IPS-18c (cell line): ENCODE measurements at regions not wholly inside any gene's neighbourhood (a gene's known extent, or its start where the extent isn't known, plus 50 kb on each side); places are given as distances from the start of the nearest gene placed in this dataset.

ENCODE experiments used
- H3K4me3 ChIP-seq: 2 replicates; pipeline ENCODE4 v1.7.0; 2013; ENCODE audit warnings: low read depth, mild to moderate bottlenecking, low read length, moderate library complexity; ENCODE audit not compliant: insufficient read depth
- H3K9me3 ChIP-seq: one replicate; pipeline ENCODE4 v1.6.1; 2013; ENCODE audit warnings: mild to moderate bottlenecking, low read length, moderate library complexity; ENCODE audit not compliant: control insufficient read depth, insufficient read depth

DNA sequence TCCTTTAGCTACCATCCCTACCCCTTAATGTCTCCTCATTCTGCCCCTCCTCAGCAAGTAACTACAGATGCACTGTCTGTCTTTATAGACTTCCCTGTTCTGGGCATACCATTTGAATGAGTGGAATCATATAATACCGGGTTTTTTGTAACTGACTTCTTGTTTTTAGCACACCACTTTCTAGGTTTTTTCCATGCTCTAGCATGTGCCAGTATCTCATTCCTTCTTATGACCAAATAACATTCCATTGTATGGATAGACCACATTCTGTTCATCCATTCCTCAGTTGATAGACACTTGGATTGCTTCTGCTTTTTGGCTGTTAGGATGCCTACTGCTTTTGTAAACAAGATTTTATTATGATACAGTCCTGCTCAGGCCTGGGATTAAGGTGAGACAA, 154.7 kb downstream of the TSN start:
- peaks cover 7% of the 10 kb centered on the region for H3K9me3 ChIP-seq
- H3K4me3 ChIP-seq, result no peak overlapping the region

DNA sequence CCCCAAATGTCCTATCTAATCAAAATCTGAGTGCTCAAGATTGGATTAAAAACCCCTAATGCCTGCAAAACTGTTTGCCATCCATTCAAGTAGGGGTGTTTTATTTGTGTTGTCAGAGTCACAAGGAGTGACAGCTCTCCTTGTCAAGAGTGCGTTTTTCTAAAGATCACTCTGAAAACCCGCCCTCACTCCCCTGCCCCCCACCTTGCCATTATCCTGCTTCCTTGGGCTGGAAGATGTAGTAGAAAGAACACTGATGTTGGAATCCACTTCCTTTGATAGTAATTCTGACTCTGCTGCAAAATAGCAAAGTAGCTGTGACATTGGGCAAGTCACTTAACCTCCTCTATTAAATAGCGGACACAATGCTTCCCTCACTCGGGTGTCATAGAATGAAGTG, 155.6 kb downstream of the TSN start:
- Histone ChIP-seq H3K9me3 (peaks cover 7% of the 10 kb centered on the region), H3K4me3 (no peak overlapping the region)

DNA sequence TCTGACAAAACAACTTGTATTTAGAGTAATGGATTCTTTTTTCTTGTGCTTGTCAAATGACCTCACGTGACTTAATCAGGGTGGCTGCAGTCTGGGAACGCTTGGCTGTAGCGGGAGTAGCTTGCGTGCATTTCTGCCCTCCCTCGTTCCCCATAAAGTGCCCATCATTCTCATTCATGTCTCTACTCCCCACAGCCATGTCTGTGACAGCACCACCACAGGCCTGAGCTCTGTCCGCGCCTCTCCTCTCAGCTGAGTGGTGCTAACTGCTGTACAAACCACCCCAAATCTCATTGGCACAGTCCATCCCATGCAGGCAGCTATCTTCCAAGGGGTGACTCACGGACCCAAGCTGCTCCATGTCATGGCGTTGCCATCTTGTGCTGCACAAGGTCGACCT, 161.7 kb downstream of the TSN start:
- H3K9me3 ChIP-seq, result no peaks in the 10 kb centered on the region
- H3K4me3 ChIP-seq, result no peak overlapping the region

DNA sequence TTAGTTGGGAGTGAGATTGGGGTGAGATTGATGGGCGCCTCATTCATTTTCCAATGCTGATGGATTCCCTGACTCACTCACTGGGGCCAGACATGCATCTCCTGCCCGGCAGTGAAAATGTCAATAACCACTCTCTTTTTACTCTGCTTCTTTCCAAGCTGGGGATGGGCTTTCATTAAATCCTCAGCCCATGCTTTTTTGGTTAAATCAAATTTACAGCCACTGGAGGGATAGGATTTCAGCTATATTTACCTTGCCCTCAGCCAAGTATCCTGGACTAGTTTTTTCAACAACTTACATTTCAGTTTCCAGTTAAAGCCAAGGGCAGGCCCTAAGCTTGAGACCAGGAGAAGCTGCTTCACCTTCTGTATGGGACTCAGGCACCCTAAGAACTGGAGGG, 162.8 kb downstream of the TSN start:
- Histone ChIP-seq H3K9me3 (no peaks in the 10 kb centered on the region), H3K4me3 (no peak overlapping the region)

DNA sequence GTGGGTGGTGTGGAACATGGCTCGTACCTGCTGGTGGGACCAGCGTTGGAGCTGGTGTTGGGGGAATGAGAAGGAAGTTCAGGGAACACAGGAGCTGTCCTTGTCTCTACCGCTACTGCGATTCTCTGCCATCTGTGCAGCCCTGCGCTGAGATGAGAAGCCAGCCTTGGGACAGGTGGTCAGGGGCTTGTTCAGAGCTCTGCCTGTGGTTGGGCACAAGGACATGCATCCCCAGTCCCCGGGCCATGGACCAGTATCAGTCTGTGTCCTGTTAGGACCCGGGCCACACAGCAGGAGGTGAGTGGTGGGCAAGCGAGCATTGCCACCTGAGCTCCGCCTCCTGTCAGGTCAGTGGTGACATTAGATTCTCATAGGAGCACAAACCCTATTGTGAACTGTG, 164.4 kb downstream of the TSN start:
- no peak overlapping the region for H3K4me3 ChIP-seq
- no peaks in the 10 kb centered on the region for H3K9me3 ChIP-seq

DNA sequence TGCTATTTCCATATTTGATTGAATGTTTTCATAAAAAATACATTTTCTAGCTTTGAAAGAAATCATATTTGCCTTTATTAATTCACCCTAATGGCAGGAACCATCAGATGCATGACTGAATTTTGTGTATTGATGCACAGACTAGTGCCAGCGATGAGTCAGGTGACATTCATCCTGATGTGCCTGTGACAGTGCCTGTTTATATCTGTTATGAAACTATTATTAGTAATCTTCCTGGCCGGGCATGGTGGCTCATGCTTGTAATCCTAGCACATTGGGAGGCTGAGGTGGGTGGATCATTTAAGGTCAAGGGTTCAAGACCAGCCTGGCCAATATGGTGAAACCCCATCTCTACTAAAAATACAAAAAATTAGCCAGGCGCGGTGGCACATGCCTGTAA, 170.0 kb downstream of the TSN start:
- no peaks in the 10 kb centered on the region for H3K9me3 ChIP-seq
- H3K4me3 ChIP-seq, result no peak overlapping the region

DNA sequence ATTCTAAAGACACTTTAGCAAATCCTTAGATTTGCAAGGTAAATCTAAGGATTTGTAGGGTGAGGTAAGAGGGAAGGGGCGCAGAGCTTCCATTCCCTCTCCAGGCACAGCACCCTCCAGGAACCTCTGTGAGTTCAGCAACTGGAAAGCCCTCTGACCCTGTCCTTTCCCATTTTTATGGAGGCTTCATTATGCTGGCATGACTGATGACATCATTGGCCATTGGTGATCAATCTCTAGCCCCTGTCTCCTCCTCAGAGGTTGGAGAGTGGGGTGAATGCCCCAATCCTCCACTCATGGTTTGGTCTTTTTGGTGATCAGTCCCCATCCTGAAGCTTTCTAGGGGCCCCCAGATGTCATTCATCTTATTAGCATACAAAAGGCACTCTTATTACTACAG, 187.8 kb downstream of the TSN start:
- Histone ChIP-seq H3K9me3 (no peaks in the 10 kb centered on the region), H3K4me3 (no peak overlapping the region)

DNA sequence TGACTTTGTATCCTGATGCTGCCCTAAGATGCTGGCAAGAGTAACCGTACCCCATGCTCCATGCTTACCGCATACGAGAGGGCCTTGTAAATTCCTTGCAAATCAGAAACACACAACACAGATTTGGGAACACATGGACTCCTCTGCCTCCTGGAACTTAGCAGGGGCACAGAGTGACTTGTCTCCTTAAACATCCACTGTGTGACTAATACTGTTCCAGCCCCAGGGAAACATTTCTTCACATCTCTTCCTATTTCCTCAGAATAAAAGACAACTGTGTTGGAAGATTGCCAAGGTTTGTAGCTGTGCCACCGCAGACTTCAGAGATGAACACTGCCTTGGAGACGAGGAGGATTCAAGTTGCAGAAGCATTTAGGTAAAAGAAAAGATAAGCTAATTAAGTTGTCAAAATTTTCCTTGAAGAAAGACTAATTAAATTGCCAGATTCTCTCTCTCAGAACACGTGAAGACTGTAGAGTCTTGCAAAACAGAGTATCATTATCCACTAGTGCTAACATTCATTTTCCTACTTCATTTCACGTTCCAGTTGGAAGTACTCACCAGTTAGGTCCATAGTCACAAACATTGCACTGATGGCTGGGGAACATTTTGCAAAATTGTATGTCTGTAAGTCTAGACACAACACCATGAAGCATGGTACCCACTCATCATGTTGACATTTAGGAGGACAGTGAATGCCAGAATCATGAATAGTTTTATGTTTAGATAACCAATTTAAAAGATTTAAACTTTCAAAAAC, 188.8 kb downstream of the TSN start:
- H3K4me3 ChIP-seq, result no peak overlapping the region
- no peaks in the 10 kb centered on the region for H3K9me3 ChIP-seq

DNA sequence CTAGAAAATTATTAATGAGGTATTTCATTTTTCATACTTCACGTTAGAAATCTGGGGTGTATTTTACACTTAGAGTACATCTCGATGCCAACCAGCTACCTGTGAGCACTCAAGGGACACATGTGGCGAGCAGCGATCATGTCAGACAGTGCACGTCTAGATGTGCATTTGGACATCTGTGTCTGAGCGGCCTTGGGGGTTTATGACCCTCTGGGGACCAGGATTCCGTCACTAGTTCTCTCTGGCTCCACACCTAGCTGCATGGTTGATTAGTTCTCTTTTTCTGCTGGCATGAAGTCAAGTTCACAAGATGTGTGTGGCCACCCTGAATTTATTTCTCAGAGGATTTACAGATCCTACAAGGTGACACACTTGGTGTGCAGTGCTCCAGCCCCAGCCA, 192.2 kb downstream of the TSN start:
- no peaks in the 10 kb centered on the region for H3K9me3 ChIP-seq
- no peak overlapping the region for H3K4me3 ChIP-seq

DNA sequence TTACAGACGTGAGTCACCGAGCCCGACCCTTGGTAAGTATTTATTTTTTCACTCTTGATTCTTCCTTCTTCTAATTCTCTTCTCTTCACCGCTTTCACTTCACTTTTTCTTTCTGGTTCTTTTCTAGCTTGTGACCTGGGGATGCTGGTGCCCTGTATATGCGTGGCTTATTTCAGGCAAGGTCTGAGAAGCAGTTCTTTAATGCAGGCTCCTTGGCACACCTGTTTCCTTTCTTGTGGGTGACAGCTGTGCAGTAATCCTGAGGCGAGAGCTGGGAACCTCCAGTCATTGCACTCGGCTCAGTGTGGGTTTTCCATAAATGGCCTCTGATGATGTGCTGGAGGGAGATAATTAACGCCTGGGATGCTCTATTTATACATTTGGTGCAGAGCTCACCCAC, 193.8 kb downstream of the TSN start:
- Histone ChIP-seq H3K4me3 (no peak overlapping the region), H3K9me3 (no peaks in the 10 kb centered on the region)

DNA sequence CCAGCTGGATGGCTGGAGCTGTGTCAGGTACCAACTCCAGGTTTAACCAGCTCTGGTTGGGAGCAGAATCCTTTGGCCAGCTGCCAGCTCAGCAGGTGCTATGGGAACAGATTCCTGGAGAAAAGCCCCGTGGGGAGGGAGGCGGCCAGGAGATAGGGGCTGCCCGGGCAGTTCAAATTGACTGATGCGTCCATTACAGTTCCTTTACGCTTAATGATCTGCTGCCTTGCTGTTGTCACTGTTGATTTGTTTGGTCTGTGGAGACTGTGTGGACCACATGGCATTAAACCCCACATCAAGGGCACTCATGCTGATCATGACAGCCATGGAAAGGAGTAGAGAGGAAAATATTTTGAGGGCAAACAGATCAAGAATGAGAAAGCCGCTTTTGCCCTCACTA, 200.0 kb downstream of the TSN start:
- Histone ChIP-seq H3K9me3 (no peaks in the 10 kb centered on the region), H3K4me3 (no peak overlapping the region)

DNA sequence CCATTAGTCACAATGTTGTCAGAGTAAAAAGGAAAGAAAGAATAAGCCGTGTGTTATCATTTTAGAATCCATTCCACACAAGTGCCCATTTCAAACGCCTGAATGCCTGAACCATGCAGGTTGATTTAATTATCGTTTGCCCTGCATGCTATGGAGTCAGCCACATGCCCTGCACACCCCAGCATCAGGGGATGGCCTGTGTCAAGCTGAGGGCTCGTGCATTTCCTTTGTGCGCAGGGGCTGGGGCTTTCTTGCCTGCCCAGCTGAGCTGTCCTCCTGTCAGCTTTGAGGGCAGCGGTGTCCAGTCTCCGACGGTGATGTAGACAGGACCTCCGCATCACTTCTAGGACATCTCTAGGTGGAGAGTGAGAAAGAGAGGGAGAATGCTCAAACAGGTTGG, 200.4 kb downstream of the TSN start:
- H3K4me3 ChIP-seq, result no peak overlapping the region
- H3K9me3 ChIP-seq, result no peaks in the 10 kb centered on the region

DNA sequence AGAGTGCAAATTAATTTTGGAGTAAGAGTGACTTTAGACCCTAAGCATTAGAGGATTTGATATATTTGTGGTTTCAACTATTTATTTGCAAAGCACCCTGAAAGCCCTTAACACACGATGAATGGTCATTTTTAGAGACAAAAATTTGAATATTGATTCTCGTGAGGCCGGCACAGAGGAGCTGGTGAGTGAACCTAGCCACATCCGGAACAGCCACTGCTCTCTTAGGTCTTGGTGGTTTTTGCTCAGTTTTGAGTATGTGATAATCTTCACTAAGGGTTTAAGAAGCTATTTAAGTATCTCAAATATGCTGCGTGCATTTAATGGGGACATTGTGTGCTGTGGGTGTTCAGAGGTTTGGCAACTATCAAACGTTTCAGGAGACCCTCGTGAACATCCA, 204.8 kb downstream of the TSN start:
- Histone ChIP-seq H3K9me3 (no peaks in the 10 kb centered on the region), H3K4me3 (no peak overlapping the region)

DNA sequence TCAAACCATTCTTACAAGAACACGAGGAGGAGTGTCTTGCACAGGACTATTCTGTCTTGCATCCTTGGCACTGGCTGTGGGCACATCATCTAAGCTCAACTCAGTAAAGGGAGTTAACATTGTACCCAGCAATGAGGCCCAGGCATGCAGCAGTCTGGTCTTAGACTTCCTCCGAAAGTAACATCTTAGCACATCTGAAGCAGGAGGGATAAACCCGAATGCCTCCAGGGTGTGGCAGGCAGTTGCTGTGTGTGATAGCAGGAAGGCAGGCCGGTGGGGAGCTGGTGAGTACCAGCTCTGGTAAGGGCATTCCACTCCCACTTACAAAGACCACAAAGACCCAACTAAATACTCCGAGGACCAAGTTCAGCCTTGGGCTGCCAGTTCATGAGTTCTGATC, 206.3 kb downstream of the TSN start:
- no peak overlapping the region for H3K4me3 ChIP-seq

DNA sequence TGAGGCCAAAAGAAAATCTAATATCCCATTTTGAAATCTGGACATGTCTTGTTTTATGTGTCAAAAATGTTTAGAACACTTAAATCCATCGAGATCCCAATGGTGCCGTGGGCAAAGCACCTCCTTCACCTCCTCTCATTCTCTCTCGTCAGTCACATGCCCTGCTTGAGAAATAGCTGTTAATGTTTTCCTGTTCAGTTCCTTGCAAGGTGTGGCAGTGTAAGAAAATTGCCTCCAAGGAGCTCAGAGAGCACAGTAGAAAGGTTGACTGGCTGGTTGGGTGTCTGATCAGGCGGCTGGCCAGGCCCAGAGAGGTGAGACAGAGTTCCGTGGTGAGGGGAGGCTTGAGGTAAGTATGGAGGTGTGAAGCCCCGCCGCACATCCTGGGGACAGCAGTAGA, 210.2 kb downstream of the TSN start:
- Histone ChIP-seq H3K9me3 (no peaks in the 10 kb centered on the region), H3K4me3 (no peak overlapping the region)

More for the DNA sequence above, 206.3 kb downstream of the TSN start:
- no peaks in the 10 kb centered on the region for H3K9me3 ChIP-seq

DNA sequence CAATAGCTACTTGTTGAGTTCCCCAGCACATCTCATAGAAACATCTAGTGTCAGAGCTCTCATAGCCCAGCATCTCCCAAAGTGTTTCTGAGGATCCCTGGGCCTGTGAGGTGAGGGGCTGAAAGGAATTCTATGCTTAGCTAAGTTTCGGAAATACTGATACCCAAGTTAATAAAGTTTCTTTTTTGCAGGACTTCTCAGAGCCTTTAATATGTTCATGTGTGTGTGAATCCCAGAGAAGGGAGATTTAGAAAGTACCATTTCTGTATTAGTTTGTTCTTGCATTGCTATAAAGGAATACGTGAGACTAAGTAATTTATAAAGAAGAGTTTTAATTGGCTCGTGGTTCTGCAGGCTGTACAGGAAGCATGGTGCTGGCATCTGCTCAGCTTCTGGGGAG, 211.2 kb downstream of the TSN start:
- Histone ChIP-seq H3K4me3 (no peak overlapping the region), H3K9me3 (no peaks in the 10 kb centered on the region)

DNA sequence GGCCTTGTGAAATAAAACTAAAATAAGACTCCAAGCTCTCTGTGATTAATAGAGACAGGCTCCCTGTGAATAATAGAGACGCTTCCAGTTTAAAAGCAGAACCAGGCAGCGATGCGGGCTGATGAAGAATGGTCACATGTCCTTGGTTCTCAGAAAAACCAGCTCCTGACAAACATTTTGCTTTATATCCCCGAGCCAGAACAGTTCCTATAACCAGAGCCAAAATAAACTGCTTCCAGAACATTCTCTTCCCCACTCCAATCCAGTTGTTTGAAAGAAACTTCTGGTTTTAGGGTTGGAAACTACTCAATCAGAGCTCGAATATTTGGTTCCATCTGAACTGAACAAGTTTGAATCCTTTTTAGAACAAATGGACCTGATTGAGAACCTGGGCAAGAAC, 213.7 kb downstream of the TSN start:
- Histone ChIP-seq H3K9me3 (no peaks in the 10 kb centered on the region), H3K4me3 (no peak overlapping the region)

DNA sequence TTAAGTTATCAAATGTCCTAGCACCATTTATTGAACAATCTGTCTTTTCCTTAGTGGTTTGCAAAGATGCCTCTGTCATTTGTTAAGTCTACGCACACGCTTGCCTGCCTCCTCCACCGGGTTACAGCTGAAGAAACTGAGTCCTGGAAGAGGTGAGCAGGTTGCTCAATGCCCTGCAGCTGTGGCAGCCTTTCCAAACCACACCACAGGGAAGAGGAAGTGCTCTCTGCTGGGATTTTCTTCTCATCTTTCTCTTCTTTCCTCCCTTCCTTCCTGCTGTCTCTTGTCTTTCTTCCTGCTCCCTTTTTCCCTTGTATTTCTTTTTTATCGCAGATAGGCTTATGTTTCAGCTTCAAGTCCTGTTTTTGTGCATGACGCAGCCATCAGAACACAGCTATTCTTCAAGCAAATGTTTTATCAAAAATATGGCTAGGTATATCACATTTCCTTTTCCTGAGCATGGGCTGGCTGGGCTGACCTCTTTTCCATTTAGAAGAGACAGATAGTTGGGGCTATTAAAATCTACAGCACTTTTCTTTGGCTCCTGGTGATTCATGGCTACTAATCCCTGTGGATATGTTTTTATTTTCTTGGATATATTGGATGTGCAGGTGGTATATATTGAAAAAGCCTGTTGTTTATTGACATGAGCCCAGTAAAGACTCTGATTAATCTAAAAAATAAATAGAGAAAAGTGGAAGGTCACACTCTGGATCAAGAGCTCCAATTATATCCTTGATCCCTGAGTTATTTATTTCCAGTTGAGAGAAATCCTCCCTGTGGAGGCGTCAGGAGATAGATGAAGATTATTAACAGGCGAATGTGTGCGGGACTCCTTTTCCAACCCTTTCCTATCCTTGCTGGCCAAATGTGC, 214.6 kb downstream of the TSN start:
- H3K4me3 ChIP-seq, result no peak overlapping the region
- H3K9me3 ChIP-seq, result no peaks in the 10 kb centered on the region
